Stomach (tissue), 8 donors: ENCODE measurements at regions not wholly inside any gene's neighbourhood (a gene's known extent, or its start where the extent isn't known, plus 50 kb on each side); places are given as distances from the start of the nearest gene placed in this dataset.

Experiments
- DNase-seq, 2 donors: peaks; one replicate each; pipeline versions ENCODE4 v3.0.0 to v3.0.0-alpha.2; 2013 to 2019
- H3K27ac ChIP-seq, 5 donors: fragments of 200-600 bp in 4 of 5; sonication (generic) in 4 of 5; one replicate each; pipeline ENCODE4 v1.5.1; 2013 to 2019; ENCODE audit warnings: mild to moderate bottlenecking in 1 of 5, moderate library complexity in 1 of 5
- H3K27me3 ChIP-seq, 3 donors: fragments of 200-600 bp; sonication (generic); one replicate each; pipeline ENCODE4 v1.5.1; 2017 to 2019; ENCODE audit warnings: mixed run types in 1 of 3
- H3K36me3 ChIP-seq, 4 donors: fragments of 200-600 bp; sonication (generic); 1 replicate in 3 of 4; 2 replicates in 1 of 4; pipeline ENCODE4 v1.5.1; 2016 to 2019
- H3K4me1 ChIP-seq, 4 donors: fragments of 200-600 bp; sonication (generic); one replicate each; pipeline ENCODE4 v1.5.1; 2016 to 2019
- H3K4me3 ChIP-seq, 4 donors: fragments of 200-600 bp; sonication (generic) in 3 of 4; one replicate each; pipeline ENCODE4 v1.5.1; 2016 to 2019; ENCODE audit warnings: mild to moderate bottlenecking in 1 of 4
- H3K9me3 ChIP-seq, 4 donors: fragments of 200-600 bp; sonication (generic); one replicate each; pipeline ENCODE4 v1.5.1; 2016 to 2019
- EP300 ChIP-seq: sonication (generic); formaldehyde crosslinking; IDR thresholded peaks from one replicate; pipeline ENCODE4 v1.6.1; 2017; ENCODE audit warnings: antibody characterized with exemption
- POLR2A ChIP-seq, 4 donors: fragments of 450-650 bp; IDR thresholded peaks; one replicate each; pipeline ENCODE4 v1.6.1; 2016; ENCODE audit warnings: antibody characterized with exemption in 4 of 4, control low read depth in 2 of 4, mild to moderate bottlenecking in 1 of 4, moderate library complexity in 1 of 4
- POLR2AphosphoS5 ChIP-seq, 3 donors: sonication (generic); formaldehyde crosslinking; IDR thresholded peaks; one replicate each; pipeline ENCODE4 v1.6.1; 2016; ENCODE audit warnings: antibody characterized with exemption in 3 of 3
- WGBS, 5 donors: extraction: QIAGEN DNeasy Blood & Tissue Kit in 3 of 5; methylation state at CpG; one replicate each; pipeline versions ENCODE4 v1.1.5 to v1.1.7; 2013 to 2018; 5-methylcytosine and 5-hydroxymethylcytosine counted together
- intact Hi-C: fragments of 100-400 bp; cut with DNase I; formaldehyde crosslinking; loops from one replicate; pipeline ENCODE4 v1.15.1; 2023; ENCODE audit warnings: low total_unique reads
- TF ChIP-seq, protein P1 (sequence below), 7 experiments: fragments of 450-650 bp in 4 of 7; fragments of 200-600 bp in 3 of 7; sonication (generic) in 3 of 7; IDR thresholded peaks; one replicate each; pipeline ENCODE4 v1.5.1; 2016 to 2019; ENCODE audit warnings: antibody characterized with exemption in 7 of 7, control low read depth in 2 of 7, mild to moderate bottlenecking in 1 of 7
- donor health status: healthy with polysubstance abuse.
- donor health status: Bipolar disorder and iron deficiency.
- donor health status: healthy.

DNA sequence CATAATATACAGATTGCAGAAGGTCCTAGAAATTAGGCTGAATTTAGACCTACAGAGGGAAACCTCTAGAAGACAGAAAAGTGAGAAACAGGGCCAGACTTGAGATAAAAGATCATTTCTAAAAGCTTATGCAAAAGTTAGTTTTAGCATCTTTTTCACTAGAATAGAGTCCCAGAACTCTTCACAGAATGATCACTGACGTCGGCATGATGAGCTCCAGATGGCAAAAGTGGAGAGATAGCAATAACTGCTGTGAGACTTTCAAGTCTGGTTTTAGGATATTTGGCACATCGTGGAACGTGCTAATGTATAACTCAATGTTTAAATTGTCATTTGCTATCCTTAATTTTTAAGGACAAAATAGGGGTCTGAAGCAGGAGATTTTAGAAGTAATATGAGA, 1050.7 kb upstream of the CELF4 start:
- intact Hi-C loops, result no loop called here
- DNase-seq, result peak in 1 of 2 donors; percentile 50
- Histone ChIP-seq H3K9me3 (no peaks in the 10 kb centered on the region), H3K27ac (no peak overlapping the region), H3K27me3 (no peaks in the 10 kb centered on the region), H3K36me3 (no peaks in the 10 kb centered on the region), H3K4me1 (no peaks in the 10 kb centered on the region), H3K4me3 (no peak overlapping the region)
- TF ChIP-seq POLR2A (IDR thresholded peaks at IDR 0.05) (no peak), EP300 (no peak)
- TF ChIP-seq, protein P1, sequence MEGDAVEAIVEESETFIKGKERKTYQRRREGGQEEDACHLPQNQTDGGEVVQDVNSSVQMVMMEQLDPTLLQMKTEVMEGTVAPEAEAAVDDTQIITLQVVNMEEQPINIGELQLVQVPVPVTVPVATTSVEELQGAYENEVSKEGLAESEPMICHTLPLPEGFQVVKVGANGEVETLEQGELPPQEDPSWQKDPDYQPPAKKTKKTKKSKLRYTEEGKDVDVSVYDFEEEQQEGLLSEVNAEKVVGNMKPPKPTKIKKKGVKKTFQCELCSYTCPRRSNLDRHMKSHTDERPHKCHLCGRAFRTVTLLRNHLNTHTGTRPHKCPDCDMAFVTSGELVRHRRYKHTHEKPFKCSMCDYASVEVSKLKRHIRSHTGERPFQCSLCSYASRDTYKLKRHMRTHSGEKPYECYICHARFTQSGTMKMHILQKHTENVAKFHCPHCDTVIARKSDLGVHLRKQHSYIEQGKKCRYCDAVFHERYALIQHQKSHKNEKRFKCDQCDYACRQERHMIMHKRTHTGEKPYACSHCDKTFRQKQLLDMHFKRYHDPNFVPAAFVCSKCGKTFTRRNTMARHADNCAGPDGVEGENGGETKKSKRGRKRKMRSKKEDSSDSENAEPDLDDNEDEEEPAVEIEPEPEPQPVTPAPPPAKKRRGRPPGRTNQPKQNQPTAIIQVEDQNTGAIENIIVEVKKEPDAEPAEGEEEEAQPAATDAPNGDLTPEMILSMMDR (IDR thresholded peaks at IDR 0.05), result no peak
- 75 to 88% (median 82%) methylated on average over 4 of the region's 4 CpGs for WGBS, 5 donors

DNA sequence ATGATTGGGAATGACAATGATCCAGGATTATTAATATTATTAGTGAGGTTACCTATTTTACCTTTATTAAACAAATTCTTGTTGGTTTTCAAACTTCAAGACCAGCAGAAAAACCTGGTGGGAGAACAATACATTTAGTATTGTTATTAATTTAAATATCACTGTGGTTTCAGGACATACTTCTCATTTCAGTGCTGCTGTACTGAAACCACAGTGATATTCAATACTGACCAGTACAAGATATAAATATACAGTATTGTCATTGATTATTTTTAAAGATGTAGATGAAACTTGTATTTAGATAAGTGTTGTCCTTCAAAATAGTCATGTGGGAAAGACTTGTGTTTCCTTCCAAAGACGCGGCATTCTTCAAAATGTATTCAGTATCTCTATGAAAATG, 1047.3 kb upstream of the CELF4 start:
- no peak for DNase-seq
- intact Hi-C loops, result no loop called here
- no peaks in the 10 kb centered on the region for H3K27me3 ChIP-seq
- H3K4me3 ChIP-seq, result no peak overlapping the region
- no peaks in the 10 kb centered on the region for H3K36me3 ChIP-seq
- TF ChIP-seq EP300, result no peak
- H3K27ac ChIP-seq, result no peak overlapping the region
- no peaks in the 10 kb centered on the region for H3K4me1 ChIP-seq
- WGBS, 5 donors, result 93 to 99% (median 96%) methylated on average over 2 of the region's 2 CpGs
- no peaks in the 10 kb centered on the region for H3K9me3 ChIP-seq

DNA sequence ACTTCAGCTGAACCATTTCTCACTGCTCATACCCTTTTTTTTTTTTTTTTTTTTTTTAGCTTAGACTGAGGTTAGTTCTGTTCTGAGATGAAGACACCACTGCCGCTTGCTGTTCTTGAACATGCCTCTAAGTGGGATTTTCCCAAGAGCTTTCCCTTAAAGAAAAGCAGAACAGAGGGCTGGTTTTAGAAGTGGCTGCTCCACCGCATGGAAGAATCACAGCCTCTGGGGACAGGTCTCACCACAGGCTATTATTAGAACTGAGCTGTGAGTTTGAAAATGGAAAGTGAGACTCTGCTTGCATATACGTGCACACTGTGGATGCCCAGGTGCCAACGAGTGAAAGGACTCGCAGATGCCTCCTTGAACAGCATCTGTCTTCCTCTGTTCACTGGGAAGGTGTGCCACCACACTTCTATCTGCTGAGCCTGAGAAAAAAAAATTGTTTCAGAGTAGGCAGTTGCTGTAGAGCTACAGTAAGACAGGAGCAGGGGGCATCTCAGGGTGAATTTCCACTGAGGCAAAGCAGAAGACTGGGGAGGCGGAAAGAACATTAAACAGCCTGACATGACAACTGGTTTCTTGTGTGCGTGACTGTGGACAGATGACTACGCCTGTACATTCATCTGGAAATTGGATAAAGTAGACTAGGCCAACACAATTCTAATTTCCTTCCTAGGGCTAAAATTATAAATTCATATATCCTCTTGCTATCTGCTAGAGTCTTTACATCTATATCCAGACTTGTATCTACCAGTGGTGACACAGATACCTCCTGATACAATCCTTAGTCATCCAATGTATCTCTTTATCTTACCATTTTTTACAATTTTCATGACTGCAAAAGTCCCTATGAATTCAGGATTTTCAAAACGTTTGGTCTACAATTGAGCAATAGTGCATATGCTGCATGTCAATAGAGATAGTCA, 1045.7 kb upstream of the CELF4 start:
- peak in 1 of 2 donors; percentile 23 for DNase-seq
- Histone ChIP-seq H3K4me3 (no peak overlapping the region), H3K36me3 (no peaks in the 10 kb centered on the region), H3K27ac (no peak overlapping the region), H3K27me3 (no peaks in the 10 kb centered on the region), H3K9me3 (no peaks in the 10 kb centered on the region), H3K4me1 (no peaks in the 10 kb centered on the region)
- intact Hi-C loops, result no loop called here
- TF ChIP-seq POLR2A (IDR thresholded peaks at IDR 0.05) (no peak), EP300 (no peak), POLR2AphosphoS5 (IDR thresholded peaks at IDR 0.05) (no peak)
- TF ChIP-seq, protein P1 (IDR thresholded peaks at IDR 0.05), result no peak
- 72 to 82% (median 79%) methylated on average over 9 of the region's 9 CpGs for WGBS, 5 donors

DNA sequence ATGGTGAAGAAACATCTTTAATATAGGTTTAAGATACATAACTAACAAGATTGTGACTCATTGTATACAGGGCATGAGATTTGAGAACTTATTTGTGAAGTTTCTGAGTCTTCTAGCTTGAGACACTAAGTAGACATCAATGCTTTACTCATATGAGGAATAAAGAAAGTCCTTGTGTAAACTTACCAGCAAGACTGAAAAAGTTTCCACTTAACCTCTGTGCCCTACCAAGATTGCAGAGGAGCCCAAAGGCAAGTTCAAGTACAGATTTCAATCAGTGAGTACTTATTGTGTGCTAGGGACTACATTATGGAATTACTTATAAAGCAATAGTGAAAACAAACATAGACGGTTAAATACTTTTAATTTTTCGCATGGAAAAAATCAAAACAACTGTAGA, 1041.2 kb upstream of the CELF4 start:
- Histone ChIP-seq H3K27me3 (no peaks in the 10 kb centered on the region), H3K9me3 (no peaks in the 10 kb centered on the region), H3K4me3 (no peak overlapping the region), H3K27ac (no peak overlapping the region), H3K36me3 (no peaks in the 10 kb centered on the region), H3K4me1 (no peaks in the 10 kb centered on the region)
- no peak for DNase-seq
- intact Hi-C loops, result no loop called here
- TF ChIP-seq POLR2AphosphoS5 (IDR thresholded peaks at IDR 0.05) (no peak), POLR2A (IDR thresholded peaks at IDR 0.05) (no peak), EP300 (no peak)
- TF ChIP-seq, protein P1 (IDR thresholded peaks at IDR 0.05), result no peak
- WGBS, 5 donors, result 70 to 85% (median 78%) methylated on average over 2 of the region's 2 CpGs

DNA sequence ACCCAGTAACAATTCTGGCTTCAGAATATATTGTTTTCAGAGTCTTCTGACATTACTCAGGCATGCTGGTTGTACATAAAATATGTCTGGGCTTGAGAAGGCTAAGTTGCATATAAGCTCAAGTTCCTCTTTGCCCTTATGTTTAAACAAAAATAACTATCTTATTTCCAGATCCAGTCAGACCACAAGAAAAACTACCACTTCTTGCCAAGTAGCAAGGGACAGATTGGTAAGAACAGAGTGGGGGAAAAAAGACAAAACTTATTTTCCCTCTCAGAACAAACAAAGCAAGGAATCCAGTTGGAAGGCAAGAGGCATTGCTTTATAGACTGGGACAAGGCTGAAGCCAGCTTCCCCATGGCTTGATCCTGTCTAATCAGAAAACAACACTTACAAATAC, 1036.7 kb upstream of the CELF4 start:
- intact Hi-C loops, result no loop called here
- Histone ChIP-seq H3K4me3 (no peak overlapping the region), H3K27me3 (no peaks in the 10 kb centered on the region), H3K36me3 (no peaks in the 10 kb centered on the region), H3K4me1 (no peaks in the 10 kb centered on the region), H3K27ac (no peak overlapping the region), H3K9me3 (no peaks in the 10 kb centered on the region)
- DNase-seq, result no peak
- TF ChIP-seq POLR2AphosphoS5 (IDR thresholded peaks at IDR 0.05) (no peak), EP300 (no peak), POLR2A (IDR thresholded peaks at IDR 0.05) (no peak)
- TF ChIP-seq, protein P1 (IDR thresholded peaks at IDR 0.05), result no peak
